ENCODE measurements at regions not wholly inside any gene's neighbourhood (a gene's known extent, or its start where the extent isn't known, plus 50 kb on each side); places are given as distances from the start of the nearest gene placed in this dataset.

DNA sequence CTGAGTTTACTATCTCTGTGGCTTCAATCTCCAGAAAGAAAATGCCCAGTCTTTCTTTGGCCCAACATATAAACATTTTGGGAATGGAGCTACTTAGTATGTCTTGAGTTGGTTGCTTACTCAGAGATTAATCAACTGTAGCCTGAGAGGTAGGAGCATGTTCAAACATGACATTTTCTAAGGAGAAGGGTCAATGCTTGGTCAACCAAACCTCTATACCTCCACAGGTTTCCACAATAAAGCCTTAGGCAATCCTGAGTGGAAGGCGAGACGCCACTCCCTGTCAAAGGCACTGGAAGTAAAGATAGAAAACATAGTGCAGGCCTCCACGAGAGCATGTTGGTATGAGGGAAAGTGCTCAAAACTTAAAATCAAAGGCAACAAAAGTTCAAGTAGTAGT is 411.4 kb downstream of the KCTD16 start:
- no peak for DNase-seq

DNA sequence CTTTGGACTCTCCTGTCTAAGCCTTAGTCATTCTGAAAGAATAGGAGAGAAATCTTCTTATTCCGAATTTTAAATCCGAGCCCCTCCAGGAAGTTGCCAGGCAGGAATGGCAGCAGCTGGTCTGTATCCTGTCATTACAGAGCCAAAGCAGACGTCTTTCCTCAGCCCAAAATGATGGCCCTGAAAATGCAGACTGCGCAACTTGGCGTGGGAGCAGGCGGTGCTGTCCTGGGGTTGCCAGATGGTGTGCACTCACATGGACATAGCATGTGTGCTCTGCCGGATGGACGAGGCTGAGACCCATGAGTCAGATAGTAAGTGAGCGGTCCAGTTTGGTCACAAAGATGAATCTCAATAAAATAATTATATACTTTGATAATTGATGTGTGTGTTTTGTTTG is 410.4 kb downstream of the KCTD16 start:
- no peak for DNase-seq

DNA sequence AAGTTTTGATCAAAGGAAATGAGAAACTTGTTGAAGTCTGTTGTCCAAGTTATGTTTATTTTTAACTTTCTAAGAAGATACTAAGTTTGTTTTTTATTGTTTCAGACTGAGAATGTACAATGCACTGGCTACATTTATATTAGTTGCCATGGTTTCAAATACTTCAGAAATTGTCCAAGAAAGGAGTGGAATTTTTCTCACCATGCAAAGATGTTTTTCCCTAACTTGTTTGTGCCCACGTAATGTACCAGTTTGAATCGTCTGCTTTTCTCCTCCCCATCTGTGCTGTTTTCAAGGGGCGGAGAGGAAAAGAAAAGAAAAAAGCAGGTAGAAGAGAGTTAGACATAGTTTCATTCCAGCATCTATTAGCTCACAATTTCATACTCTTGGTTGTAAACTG is 407.0 kb downstream of the KCTD16 start:
- no peak for DNase-seq

DNA sequence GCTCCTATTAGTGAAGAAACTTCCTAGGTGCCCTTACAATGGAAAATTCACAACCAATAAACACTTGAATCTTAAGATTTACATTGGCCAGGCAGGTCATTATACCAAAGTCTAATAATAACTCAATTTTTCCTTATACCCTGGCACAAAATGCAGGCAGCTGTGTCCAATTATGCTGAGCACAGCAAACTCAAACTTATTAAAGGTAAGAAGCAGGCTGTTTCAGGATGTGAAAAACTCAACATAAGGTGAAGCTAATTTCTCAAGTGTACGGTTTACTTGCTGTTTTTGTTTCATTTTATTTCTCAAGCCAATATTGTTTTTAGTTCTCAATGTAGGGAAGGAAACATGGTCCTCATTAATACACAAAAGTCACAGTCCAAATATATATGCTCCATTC is 405.1 kb downstream of the KCTD16 start:
- DNase-seq, result no peak

DNA sequence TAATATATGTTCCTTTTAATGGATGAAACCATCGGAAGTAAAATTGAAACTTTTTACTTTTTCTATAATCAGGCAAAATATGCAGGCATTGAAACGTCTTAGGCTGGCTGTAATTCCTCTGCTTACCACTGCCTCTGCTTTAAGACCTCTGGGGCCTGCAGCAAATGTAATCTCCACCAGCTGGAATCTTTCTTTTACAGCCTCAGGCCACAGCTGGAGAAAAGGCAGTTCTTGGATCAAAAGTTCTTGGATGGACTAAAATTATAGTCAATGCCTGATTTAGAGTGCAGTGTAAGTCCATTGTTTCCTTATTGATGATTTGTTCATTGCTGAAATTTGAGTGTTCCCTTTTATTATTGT is 396.7 kb downstream of the KCTD16 start:
- DNase-seq, result no peak

DNA sequence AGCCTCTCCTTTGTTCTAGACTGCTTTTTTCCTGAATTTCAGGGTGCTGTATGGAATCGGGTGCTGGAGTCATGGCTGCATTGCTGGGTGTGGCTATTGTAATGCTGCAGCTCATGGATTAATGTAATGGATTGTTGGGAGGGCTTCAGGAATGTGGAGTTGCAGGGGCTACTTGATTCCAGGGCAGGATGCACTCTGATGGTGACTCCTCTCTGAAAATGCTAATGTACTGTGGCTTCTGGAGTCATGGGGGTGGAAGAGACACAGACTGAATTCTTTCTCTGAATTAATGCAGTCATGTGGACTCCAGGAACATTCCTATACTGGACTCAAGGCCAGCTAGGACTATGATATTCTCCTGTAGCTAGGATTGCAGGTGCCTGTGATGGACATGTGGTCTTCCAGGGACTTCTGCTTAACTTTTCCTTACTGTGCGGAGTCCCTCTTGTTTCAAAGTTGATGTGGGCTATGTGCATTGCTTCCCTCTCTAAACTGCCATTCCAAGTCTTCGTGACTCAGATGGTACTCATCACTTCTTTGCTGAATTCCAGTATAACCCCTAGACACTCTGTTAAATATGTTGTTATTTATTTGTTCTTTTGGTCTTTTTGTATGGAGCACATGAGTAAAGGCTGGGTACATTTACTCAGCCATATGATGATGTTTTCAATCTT is 396.2 kb downstream of the KCTD16 start:
- no peak for DNase-seq

DNA sequence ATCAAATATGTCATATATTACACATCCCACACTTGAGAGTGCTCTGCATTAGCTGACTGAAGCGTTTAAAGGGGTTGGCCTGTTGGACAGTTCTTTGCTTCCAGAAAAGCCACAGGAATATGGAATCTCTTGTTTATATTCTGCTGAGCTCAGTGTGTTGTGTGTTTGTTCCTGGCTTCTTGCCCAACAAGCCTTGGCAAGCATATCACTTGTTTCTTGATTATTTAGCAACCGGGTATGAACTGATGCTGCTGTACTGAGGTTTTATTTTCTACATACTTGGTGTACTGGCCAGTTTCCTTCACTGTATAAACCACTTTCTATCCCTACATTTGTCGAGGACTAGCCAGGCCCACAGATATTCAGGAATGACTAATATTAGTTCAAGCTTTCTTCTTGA is 378.9 kb downstream of the KCTD16 start:
- DNase-seq, result no peak

DNA sequence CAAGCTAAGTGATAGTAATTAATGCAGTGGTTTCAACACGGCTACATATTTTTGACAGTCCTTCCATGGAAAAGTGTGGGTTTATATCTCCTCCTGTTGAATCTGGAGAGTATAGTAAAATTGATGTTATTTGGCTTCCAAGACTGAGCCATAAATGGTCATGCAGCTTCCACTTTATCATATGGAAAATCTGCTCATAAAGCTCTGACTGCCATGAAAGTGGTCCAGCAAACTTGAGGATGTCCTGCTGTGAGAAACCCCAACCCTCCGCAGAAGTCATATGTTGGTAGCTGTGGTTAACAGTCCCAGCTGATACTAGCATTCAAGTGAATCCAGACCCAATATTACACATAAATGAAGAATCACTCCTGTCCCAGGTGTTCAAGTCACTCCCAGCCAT is 378.3 kb downstream of the KCTD16 start:
- no peak for DNase-seq

DNA sequence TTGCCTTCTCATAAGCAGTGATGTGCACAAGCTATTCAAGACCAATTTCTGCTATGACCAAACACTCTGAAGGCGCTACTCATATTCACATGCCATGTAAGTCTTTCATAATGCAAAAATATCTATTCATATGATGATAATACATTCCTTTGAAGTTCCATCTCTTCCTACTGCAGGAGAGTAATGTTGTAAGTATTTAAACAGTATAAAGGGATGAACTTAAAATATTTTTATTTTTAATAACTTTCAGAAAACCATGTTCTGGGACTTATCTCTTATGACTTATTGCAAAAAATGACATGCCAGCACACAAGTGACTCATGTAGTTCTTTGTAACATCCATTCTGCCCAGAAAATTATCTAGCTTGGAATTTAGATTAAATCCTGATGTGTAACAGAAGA is 376.4 kb downstream of the KCTD16 start:
- DNase-seq, result no peak

DNA sequence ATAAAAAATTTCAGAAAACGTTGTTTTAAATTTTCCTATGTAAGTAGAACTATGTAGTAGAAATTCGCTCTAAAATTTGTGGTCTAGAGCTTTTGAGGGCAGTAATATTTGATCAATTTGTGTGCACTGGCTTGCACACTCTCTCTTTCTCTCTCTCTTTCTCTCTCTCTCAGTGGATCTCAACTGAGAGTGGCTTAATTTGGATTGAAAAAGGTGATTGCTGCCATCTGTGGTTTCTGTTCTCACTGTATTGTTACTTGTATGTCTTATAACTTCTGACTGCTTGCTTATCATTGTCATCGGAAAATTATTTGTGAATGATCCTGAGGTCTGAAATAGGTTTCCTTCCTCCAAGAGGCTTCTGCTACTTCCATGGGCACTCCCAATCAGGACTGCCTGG is 368.2 kb downstream of the KCTD16 start:
- DNase-seq, result no peak
